DOHH2 (cell line): ENCODE measurements at regions not wholly inside any gene's neighbourhood (a gene's known extent, or its start where the extent isn't known, plus 50 kb on each side); places are given as distances from the start of the nearest gene placed in this dataset.

ENCODE experiments used
- H3F3A ChIP-seq: fragments of 200-600 bp; sonication (generic), shearing (Covaris generic); 2 replicates; pipeline ENCODE4 v1.6.0; 2016; ENCODE audit warnings: antibody characterized with exemption, mild to moderate bottlenecking; ENCODE audit not compliant: control insufficient read depth, insufficient read depth
- H3K27ac ChIP-seq: fragments of 200-600 bp; sonication (generic); 2 replicates; pipeline ENCODE4 v1.5.1; 2014; ENCODE audit warnings: low read depth, mild to moderate bottlenecking, low read length, moderate library complexity
- H3K27me3 ChIP-seq: fragments of 200-600 bp; sonication (generic); 2 replicates; pipeline ENCODE4 v1.6.1; 2014; ENCODE audit warnings: mild to moderate bottlenecking, low read length, mixed read lengths; ENCODE audit not compliant: control insufficient read depth
- H3K36me3 ChIP-seq: fragments of 200-600 bp; sonication (generic); 2 replicates; pipeline ENCODE4 v1.6.1; 2014; ENCODE audit warnings: mild to moderate bottlenecking, low read length, moderate library complexity, mixed read lengths; ENCODE audit not compliant: control insufficient read depth
- H3K4me1 ChIP-seq: fragments of 200-600 bp; sonication (generic); 2 replicates; pipeline ENCODE4 v1.6.1; 2014; ENCODE audit warnings: mild to moderate bottlenecking, low read length, mixed read lengths; ENCODE audit not compliant: control insufficient read depth
- H3K4me2 ChIP-seq: fragments of 200-600 bp; sonication (generic); 2 replicates; pipeline ENCODE4 v1.6.0; 2014; ENCODE audit warnings: mild to moderate bottlenecking, low read length, moderate library complexity
- H3K4me3 ChIP-seq: fragments of 200-600 bp; sonication (generic); 2 replicates; pipeline ENCODE4 v1.5.1; 2014; ENCODE audit warnings: mild to moderate bottlenecking, low read length, mixed read lengths
- H3K79me2 ChIP-seq: fragments of 200-600 bp; sonication (generic); 2 replicates; pipeline ENCODE4 v1.6.1; 2014; ENCODE audit warnings: mild to moderate bottlenecking, low read length, mixed read lengths; ENCODE audit not compliant: control insufficient read depth
- H3K9me2 ChIP-seq: fragments of 200-600 bp; sonication (generic); replicated peaks from 2 replicates; pipeline ENCODE4 v1.6.1; 2014; ENCODE audit warnings: mild to moderate bottlenecking, low read length, mixed read lengths; ENCODE audit not compliant: control insufficient read depth
- H3K9me3 ChIP-seq: fragments of 200-600 bp; sonication (generic); 2 replicates; pipeline ENCODE4 v1.6.1; 2014; ENCODE audit warnings: antibody characterized with exemption, low read length, mixed read lengths; ENCODE audit not compliant: control insufficient read depth, insufficient read depth
- H4K20me1 ChIP-seq: fragments of 200-600 bp; sonication (generic); 2 replicates; pipeline ENCODE4 v1.6.0; 2014; ENCODE audit warnings: low read depth, mild to moderate bottlenecking, antibody characterized with exemption, low read length, moderate library complexity; ENCODE audit not compliant: control insufficient read depth, insufficient read depth
- CTCF ChIP-seq: fragments of 200-600 bp; sonication (generic); IDR thresholded peaks from one replicate; pipeline ENCODE4 v1.5.1; 2014; ENCODE audit warnings: antibody characterized with exemption, mild to moderate bottlenecking, low read depth, low read length; ENCODE audit not compliant: poor library complexity, severe bottlenecking
- EZH2phosphoT487 ChIP-seq: fragments of 200-600 bp; sonication (generic); IDR thresholded peaks from 2 replicates; pipeline ENCODE4 v1.6.1; 2017; ENCODE audit warnings: borderline replicate concordance, mild to moderate bottlenecking, antibody characterized with exemption, low read length, moderate library complexity, mixed read lengths

GRCh38 chr4:178385481-178385880, 943.2 kb upstream of the AGA start:
- no peaks in the 10 kb centered on the region for H3K79me2 ChIP-seq
- no peaks in the 10 kb centered on the region for H4K20me1 ChIP-seq
- H3K9me2 ChIP-seq: no peaks in the 10 kb centered on the region
- H3K36me3 ChIP-seq: no peaks in the 10 kb centered on the region
- no peaks in the 10 kb centered on the region for H3K4me1 ChIP-seq
- TF ChIP-seq EZH2phosphoT487 (no peak), CTCF (no peak)
- H3K9me3 ChIP-seq: no peaks in the 10 kb centered on the region
- no peaks in the 10 kb centered on the region for H3K27me3 ChIP-seq
- H3K4me2 ChIP-seq: no peak overlapping the region
- H3K27ac ChIP-seq: no peak overlapping the region
- H3K4me3 ChIP-seq: no peak overlapping the region
- no peaks in the 10 kb centered on the region for H3F3A ChIP-seq

- H3K9me2 ChIP-seq: no peaks in the 10 kb centered on the region
- H3K36me3 ChIP-seq: no peaks in the 10 kb centered on the region
- no peaks in the 10 kb centered on the region for H3K27me3 ChIP-seq
- H3K27ac ChIP-seq: no peak overlapping the region
- no peak overlapping the region for H3K4me2 ChIP-seq
- H3K79me2 ChIP-seq: no peaks in the 10 kb centered on the region
- H3K4me3 ChIP-seq: no peak overlapping the region
- H3K9me3 ChIP-seq: no peaks in the 10 kb centered on the region
- no peaks in the 10 kb centered on the region for H4K20me1 ChIP-seq
- H3F3A ChIP-seq: no peaks in the 10 kb centered on the region
- H3K4me1 ChIP-seq: no peaks in the 10 kb centered on the region
- no peak for TF ChIP-seq CTCF
These were observed 945.5 kb upstream of the AGA start for GRCh38 chr4:178387756-178388155.

DNA sequence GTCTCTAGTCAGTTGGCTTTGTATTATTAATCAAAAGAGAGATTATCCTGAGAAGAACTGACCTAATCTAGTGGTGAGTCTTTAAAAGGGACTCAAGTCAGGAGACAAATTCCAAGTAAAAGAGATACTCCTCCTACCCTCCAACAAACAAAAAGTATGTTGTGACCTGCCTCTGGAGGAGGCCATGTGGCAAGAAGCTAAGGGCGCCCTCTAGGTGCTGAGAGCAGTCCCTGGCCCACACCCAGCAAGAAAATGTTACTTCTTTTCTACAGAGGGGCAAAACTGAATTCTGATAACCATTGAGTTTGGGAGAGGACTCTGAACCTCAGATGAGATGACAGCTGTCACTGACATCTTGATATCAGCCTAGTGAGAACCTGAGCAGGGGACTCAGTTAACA, 953.6 kb upstream of the AGA start:
- H3F3A ChIP-seq: no peaks in the 10 kb centered on the region
- no peaks in the 10 kb centered on the region for H4K20me1 ChIP-seq
- H3K27ac ChIP-seq: no peak overlapping the region
- no peaks in the 10 kb centered on the region for H3K36me3 ChIP-seq
- no peak overlapping the region for H3K4me2 ChIP-seq
- no peaks in the 10 kb centered on the region for H3K79me2 ChIP-seq
- H3K4me1 ChIP-seq: no peaks in the 10 kb centered on the region
- no peak overlapping the region for H3K4me3 ChIP-seq
- H3K9me2 ChIP-seq: no peaks in the 10 kb centered on the region
- H3K27me3 ChIP-seq: no peaks in the 10 kb centered on the region
- TF ChIP-seq CTCF (peak; percentile 37), EZH2phosphoT487 (no peak)
- no peaks in the 10 kb centered on the region for H3K9me3 ChIP-seq

- no peaks in the 10 kb centered on the region for H3K27me3 ChIP-seq
- no peak overlapping the region for H3K27ac ChIP-seq
- H3F3A ChIP-seq: no peaks in the 10 kb centered on the region
- no peaks in the 10 kb centered on the region for H3K9me3 ChIP-seq
- no peaks in the 10 kb centered on the region for H4K20me1 ChIP-seq
- no peaks in the 10 kb centered on the region for H3K79me2 ChIP-seq
- no peaks in the 10 kb centered on the region for H3K9me2 ChIP-seq
- H3K36me3 ChIP-seq: no peaks in the 10 kb centered on the region
- no peaks in the 10 kb centered on the region for H3K4me1 ChIP-seq
- no peak overlapping the region for H3K4me2 ChIP-seq
- H3K4me3 ChIP-seq: no peak overlapping the region
- TF ChIP-seq EZH2phosphoT487 (no peak), CTCF (no peak)
These were observed 970.2 kb upstream of the AGA start for GRCh38 chr4:178412455-178412854.
